GM23338 (cell line): ENCODE measurements at regions not wholly inside any gene's neighbourhood (a gene's known extent, or its start where the extent isn't known, plus 50 kb on each side); places are given as distances from the start of the nearest gene placed in this dataset.

Experiments used
- ATAC-seq: fragments of 200-7000 bp; cut with Tn5 transposase; 3 replicates; pipeline ENCODE4 v1.9.1; 2020
- DNase-seq: peaks from one replicate; pipeline ENCODE4 v3.0.0-alpha.2; 2015; ENCODE audit warnings: low spot score
- H2AFZ ChIP-seq: fragments of 200-600 bp; sonication (generic); 2 replicates; pipeline ENCODE4 v1.8.0; 2016; ENCODE audit warnings: antibody characterized with exemption, mild to moderate bottlenecking, moderate library complexity
- H3F3A ChIP-seq: fragments of 200-600 bp; sonication (generic); replicated peaks from 2 replicates; pipeline ENCODE4 v1.8.0; 2017; ENCODE audit warnings: antibody characterized with exemption, mixed run types, low read depth
- H3K27ac ChIP-seq: fragments of 200-600 bp; sonication (generic); 2 replicates; pipeline ENCODE4 v1.6.1; 2016; ENCODE audit warnings: low read depth
- H3K27me3 ChIP-seq: fragments of 200-600 bp; sonication (generic); 2 replicates; pipeline ENCODE4 v1.8.0; 2016; ENCODE audit warnings: mild to moderate bottlenecking, mixed run types, moderate library complexity; ENCODE audit not compliant: insufficient read depth
- H3K36me3 ChIP-seq: fragments of 200-600 bp; sonication (generic); 2 replicates; pipeline ENCODE4 v1.8.0; 2016; ENCODE audit warnings: mild to moderate bottlenecking; ENCODE audit not compliant: insufficient read depth
- H3K4me1 ChIP-seq: fragments of 200-600 bp; sonication (generic); 2 replicates; pipeline ENCODE4 v1.8.0; 2016; ENCODE audit warnings: mild to moderate bottlenecking, moderate library complexity; ENCODE audit not compliant: insufficient read depth
- H3K4me2 ChIP-seq: fragments of 200-600 bp; sonication (generic); 2 replicates; pipeline ENCODE4 v1.7.1; 2017; ENCODE audit warnings: mixed run types
- H3K4me3 ChIP-seq: fragments of 200-600 bp; sonication (generic); 2 replicates; pipeline ENCODE4 v1.6.1; 2016; ENCODE audit warnings: mixed run types
- H3K79me2 ChIP-seq: fragments of 200-600 bp; sonication (generic); replicated peaks from 2 replicates; pipeline ENCODE4 v1.8.0; 2017; ENCODE audit warnings: mild to moderate bottlenecking; ENCODE audit not compliant: insufficient read depth
- H3K9me2 ChIP-seq: fragments of 200-600 bp; sonication (generic); 2 replicates; pipeline ENCODE4 v1.8.0; 2017; ENCODE audit not compliant: insufficient read depth
- H4K20me1 ChIP-seq: fragments of 200-600 bp; sonication (generic); replicated peaks from 2 replicates; pipeline ENCODE4 v1.8.0; 2017; ENCODE audit warnings: mild to moderate bottlenecking; ENCODE audit not compliant: insufficient read depth
- H3K27ac Mint-ChIP-seq: 2 replicates; pipeline ENCODE4 v1.8.0; 2020; ENCODE audit warnings: inconsistent platforms, mild to moderate bottlenecking, moderate library complexity, mixed read lengths
- H3K27me3 Mint-ChIP-seq: 3 replicates; pipeline ENCODE4 v1.8.0; 2022; ENCODE audit warnings: low read depth, mild to moderate bottlenecking, moderate library complexity, mixed read lengths, inconsistent platforms; ENCODE audit not compliant: insufficient read depth, poor library complexity
- H3K36me3 Mint-ChIP-seq: 3 replicates; pipeline ENCODE4 v1.8.0; 2021; ENCODE audit warnings: low read depth, mild to moderate bottlenecking, inconsistent platforms, moderate library complexity, mixed read lengths
- H3K4me1 Mint-ChIP-seq: 3 replicates; pipeline ENCODE4 v1.8.0; 2020; ENCODE audit warnings: mild to moderate bottlenecking, inconsistent platforms, mixed read lengths
- H3K4me3 Mint-ChIP-seq: 3 replicates; pipeline ENCODE4 v1.8.0; 2021; ENCODE audit warnings: moderate library complexity, mild to moderate bottlenecking, inconsistent platforms, mixed read lengths
- H3K9me3 Mint-ChIP-seq: 3 replicates; pipeline ENCODE4 v1.8.0; 2020; ENCODE audit warnings: moderate library complexity, mild to moderate bottlenecking, inconsistent platforms, mixed read lengths
- CTCF ChIP-seq, 2 experiments: fragments of 200-600 bp in 1 of 2; sonication (generic) in 1 of 2; conservative IDR thresholded peaks; 2 replicates each; pipeline versions ENCODE4 v1.5.1 to v1.6.1; 2016 to 2017; ENCODE audit warnings: antibody characterized with exemption in 2 of 2, low read depth in 2 of 2, mild to moderate bottlenecking in 2 of 2, moderate library complexity in 1 of 2
- EZH2phosphoT487 ChIP-seq: fragments of 200-600 bp; sonication (generic); IDR thresholded peaks from one replicate; pipeline ENCODE4 v1.8.1; 2018; ENCODE audit warnings: antibody characterized with exemption; ENCODE audit not compliant: unreplicated experiment
- JUNB ChIP-seq: IDR thresholded peaks from one replicate; pipeline ENCODE4 v1.6.1; 2016; ENCODE audit warnings: antibody characterized with exemption; ENCODE audit not compliant: unreplicated experiment
- NANOG ChIP-seq: IDR thresholded peaks from 2 replicates; pipeline ENCODE4 v1.6.1; 2016; ENCODE audit warnings: antibody characterized with exemption, borderline replicate concordance
- POLR2AphosphoS5 ChIP-seq: IDR thresholded peaks from 2 replicates; pipeline ENCODE4 v1.6.1; 2016; ENCODE audit warnings: antibody characterized with exemption, low read depth
- REST ChIP-seq: IDR thresholded peaks from one replicate; pipeline ENCODE4 v1.6.1; 2018; ENCODE audit warnings: antibody characterized with exemption; ENCODE audit not compliant: unreplicated experiment
- STAT1 ChIP-seq: IDR thresholded peaks from one replicate; pipeline ENCODE4 v1.6.1; 2016; ENCODE audit warnings: antibody characterized with exemption; ENCODE audit not compliant: unreplicated experiment
- ZNF114 ChIP-seq: fragments of 250-450 bp; sonication (Bioruptor Pico); IDR thresholded peaks from 2 replicates; pipeline ENCODE4 v1.5.0; 2020; ENCODE audit warnings: mild to moderate bottlenecking, moderate library complexity
- ZNF331 ChIP-seq: fragments of 250-450 bp; sonication (Bioruptor Pico); IDR thresholded peaks from 2 replicates; pipeline ENCODE4 v1.5.0; 2020; ENCODE audit warnings: low read depth, mild to moderate bottlenecking, moderate library complexity
- ZNF462 ChIP-seq: fragments of 250-450 bp; sonication (Bioruptor Pico); IDR thresholded peaks from 2 replicates; pipeline ENCODE4 v1.5.0; 2020; ENCODE audit warnings: mild to moderate bottlenecking, moderate library complexity

DNA sequence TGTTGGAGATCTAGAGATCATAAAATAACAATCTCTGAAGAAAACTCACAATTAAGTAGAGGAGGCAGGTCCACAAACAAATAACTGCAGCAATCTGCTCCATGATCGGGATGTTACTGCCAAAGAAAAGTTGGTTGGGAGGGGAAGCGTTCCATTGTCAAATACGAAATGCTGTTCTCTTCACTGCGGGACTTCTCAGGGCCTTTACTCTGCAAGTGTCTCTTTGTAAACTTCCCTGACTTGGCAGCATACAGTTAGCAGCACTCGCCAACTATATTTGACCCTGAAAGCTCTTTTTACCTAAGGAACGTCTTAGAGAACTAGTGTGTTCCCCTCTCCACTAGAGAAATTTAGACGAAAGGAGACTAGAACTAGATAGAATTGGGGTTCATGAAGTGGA lies 780.7 kb upstream of the TBX3 start:
- Histone ChIP-seq H3K79me2 (no peaks in the 10 kb centered on the region), H3F3A (no peaks in the 10 kb centered on the region), H2AFZ (no peak overlapping the region), H3K27ac (no peak overlapping the region), H3K4me3 (no peak overlapping the region), H3K36me3 (no peaks in the 10 kb centered on the region), H3K4me2 (no peak overlapping the region), H3K9me2 (peaks cover 3% of the 10 kb centered on the region), H3K27me3 (no peaks in the 10 kb centered on the region), H3K4me1 (no peaks in the 10 kb centered on the region), H4K20me1 (no peaks in the 10 kb centered on the region)
- no peaks in the 10 kb centered on the region for H3K4me1 Mint-ChIP-seq
- H3K27me3 Mint-ChIP-seq = peaks cover 3% of the 10 kb centered on the region
- no peaks in the 10 kb centered on the region for H3K36me3 Mint-ChIP-seq
- H3K9me3 Mint-ChIP-seq = peaks cover 5% of the 10 kb centered on the region
- no peak overlapping the region for H3K27ac Mint-ChIP-seq
- TF ChIP-seq POLR2AphosphoS5 = no peak
- DNase-seq = no peak
- no peak for ATAC-seq
- no peak overlapping the region for H3K4me3 Mint-ChIP-seq

GRCh38 chr12:115464111-115464581 lies 780.2 kb upstream of the TBX3 start:
- Histone ChIP-seq H3K27me3 (no peaks in the 10 kb centered on the region), H3K4me1 (no peaks in the 10 kb centered on the region), H3F3A (no peaks in the 10 kb centered on the region), H3K4me3 (no peak overlapping the region), H3K4me2 (no peak overlapping the region), H2AFZ (peak overlapping the region; percentile 69; the same call in 1 of the 2 replicates), H3K79me2 (no peaks in the 10 kb centered on the region), H3K27ac (no peak overlapping the region), H4K20me1 (no peaks in the 10 kb centered on the region), H3K9me2 (no peaks in the 10 kb centered on the region), H3K36me3 (no peaks in the 10 kb centered on the region)
- no peak overlapping the region for H3K4me3 Mint-ChIP-seq
- H3K27ac Mint-ChIP-seq = no peak overlapping the region
- H3K4me1 Mint-ChIP-seq = no peaks in the 10 kb centered on the region
- H3K27me3 Mint-ChIP-seq = peaks cover 3% of the 10 kb centered on the region
- no peaks in the 10 kb centered on the region for H3K36me3 Mint-ChIP-seq
- DNase-seq = no peak
- H3K9me3 Mint-ChIP-seq = peaks cover 5% of the 10 kb centered on the region
- ATAC-seq = no peak
- TF ChIP-seq REST (no peak), ZNF462 (CRISPR knock-in tag) (no peak), POLR2AphosphoS5 (no peak), JUNB (no peak), ZNF331 (CRISPR knock-in tag) (no peak), STAT1 (no peak), EZH2phosphoT487 (no peak), ZNF114 (no peak), NANOG (no peak), CTCF (conservative IDR thresholded peaks at IDR 0.05; ENCODE audit: low read depth in 2 of 2) (no peak)
